MM.1S (cell line): ENCODE measurements at regions not wholly inside any gene's neighbourhood (a gene's known extent, or its start where the extent isn't known, plus 50 kb on each side); places are given as distances from the start of the nearest gene placed in this dataset.

ENCODE experiments used
- DNase-seq: peaks from one replicate; pipeline ENCODE4 v3.0.0-alpha.2; 2015
- H2AFZ ChIP-seq: fragments of 300-600 bp; sonication (generic); 2 replicates; pipeline ENCODE4 v1.6.0; 2016; ENCODE audit warnings: antibody characterized with exemption, low read length
- H3F3A ChIP-seq: fragments of 300-600 bp; sonication (generic); 2 replicates; pipeline ENCODE4 v1.6.1; 2016; ENCODE audit warnings: mild to moderate bottlenecking, antibody characterized with exemption, low read length, moderate library complexity, mixed read lengths; ENCODE audit not compliant: insufficient read depth
- H3K27ac ChIP-seq: fragments of 300-600 bp; sonication (generic); 2 replicates; pipeline ENCODE4 v1.5.1; 2016; ENCODE audit warnings: mild to moderate bottlenecking, low read length
- H3K27me3 ChIP-seq: fragments of 300-600 bp; sonication (generic); replicated peaks from 2 replicates; pipeline ENCODE4 v1.6.0; 2016; ENCODE audit warnings: low read length; ENCODE audit not compliant: insufficient read depth
- H3K36me3 ChIP-seq: fragments of 300-600 bp; sonication (generic); replicated peaks from 2 replicates; pipeline ENCODE4 v1.6.1; 2016; ENCODE audit warnings: mild to moderate bottlenecking, low read length, mixed read lengths; ENCODE audit not compliant: insufficient read depth
- H3K4me1 ChIP-seq: fragments of 300-600 bp; sonication (generic); 2 replicates; pipeline ENCODE4 v1.6.1; 2016; ENCODE audit warnings: low read length, mixed read lengths
- H3K4me2 ChIP-seq: fragments of 300-600 bp; sonication (generic); 2 replicates; pipeline ENCODE4 v1.6.0; 2016; ENCODE audit warnings: low read depth, low read length
- H3K4me3 ChIP-seq: fragments of 300-600 bp; sonication (generic); 2 replicates; pipeline ENCODE4 v1.5.1; 2016; ENCODE audit warnings: low read length, mixed read lengths
- H3K79me2 ChIP-seq: fragments of 300-600 bp; sonication (generic); 2 replicates; pipeline ENCODE4 v1.6.1; 2016; ENCODE audit warnings: mixed run types, low read length, mixed read lengths
- H3K9ac ChIP-seq: fragments of 300-600 bp; sonication (generic); 2 replicates; pipeline ENCODE4 v1.6.1; 2016; ENCODE audit warnings: low read length, mixed read lengths
- H3K9me2 ChIP-seq: fragments of 300-600 bp; sonication (generic); replicated peaks from 2 replicates; pipeline ENCODE4 v1.6.1; 2016; ENCODE audit warnings: mild to moderate bottlenecking, low read length, mixed read lengths; ENCODE audit not compliant: insufficient read depth
- H3K9me3 ChIP-seq: fragments of 300-600 bp; sonication (generic); replicated peaks from 2 replicates; pipeline ENCODE4 v1.6.1; 2016; ENCODE audit warnings: mild to moderate bottlenecking, low read length, mixed read lengths; ENCODE audit not compliant: insufficient read depth
- H4K20me1 ChIP-seq: fragments of 300-600 bp; sonication (generic); 2 replicates; pipeline ENCODE4 v1.6.1; 2016; ENCODE audit warnings: mild to moderate bottlenecking, low read length, moderate library complexity, mixed read lengths; ENCODE audit not compliant: insufficient read depth
- EZH2 ChIP-seq: fragments of 300-600 bp; sonication (generic); optimal IDR thresholded peaks from 2 replicates; pipeline ENCODE3; 2017; ENCODE audit warnings: low read depth, mild to moderate bottlenecking, antibody characterized with exemption, low read length, mixed read lengths
- EZH2phosphoT487 ChIP-seq: fragments of 300-600 bp; sonication (generic); IDR thresholded peaks from 2 replicates; pipeline ENCODE4 v1.6.1; 2018; ENCODE audit warnings: antibody characterized with exemption, low read length
- TF ChIP-seq, protein P1 (sequence below): fragments of 300-600 bp; sonication (generic); IDR thresholded peaks from 2 replicates; pipeline ENCODE4 v1.5.1; 2016; ENCODE audit warnings: antibody characterized with exemption, low read length, mixed read lengths

DNA sequence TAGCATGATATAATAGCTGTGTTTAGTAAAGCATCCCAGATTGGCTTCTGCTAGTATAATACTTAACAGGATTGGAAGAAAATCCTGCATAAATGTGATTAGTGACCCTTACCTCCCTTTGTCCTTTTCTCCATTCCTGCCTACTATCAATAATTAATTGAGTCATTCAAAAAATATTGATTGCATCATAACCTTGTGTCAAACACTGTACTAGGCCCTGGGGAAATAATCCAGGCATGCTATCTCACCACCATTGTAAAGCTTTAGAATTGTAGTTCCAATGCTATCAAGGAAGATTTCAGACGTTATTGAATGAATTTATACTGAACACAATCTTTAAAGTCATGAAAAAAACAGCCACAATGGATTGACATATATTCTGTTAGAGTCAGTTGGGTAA is 378.6 kb upstream of the DDHD1 start:
- H3F3A ChIP-seq, result peaks cover 3% of the 10 kb centered on the region; the same call in 1 of the 2 replicates
- no peaks in the 10 kb centered on the region for H3K9me3 ChIP-seq
- H3K36me3 ChIP-seq, result no peaks in the 10 kb centered on the region
- no peak for DNase-seq
- TF ChIP-seq, protein P1, sequence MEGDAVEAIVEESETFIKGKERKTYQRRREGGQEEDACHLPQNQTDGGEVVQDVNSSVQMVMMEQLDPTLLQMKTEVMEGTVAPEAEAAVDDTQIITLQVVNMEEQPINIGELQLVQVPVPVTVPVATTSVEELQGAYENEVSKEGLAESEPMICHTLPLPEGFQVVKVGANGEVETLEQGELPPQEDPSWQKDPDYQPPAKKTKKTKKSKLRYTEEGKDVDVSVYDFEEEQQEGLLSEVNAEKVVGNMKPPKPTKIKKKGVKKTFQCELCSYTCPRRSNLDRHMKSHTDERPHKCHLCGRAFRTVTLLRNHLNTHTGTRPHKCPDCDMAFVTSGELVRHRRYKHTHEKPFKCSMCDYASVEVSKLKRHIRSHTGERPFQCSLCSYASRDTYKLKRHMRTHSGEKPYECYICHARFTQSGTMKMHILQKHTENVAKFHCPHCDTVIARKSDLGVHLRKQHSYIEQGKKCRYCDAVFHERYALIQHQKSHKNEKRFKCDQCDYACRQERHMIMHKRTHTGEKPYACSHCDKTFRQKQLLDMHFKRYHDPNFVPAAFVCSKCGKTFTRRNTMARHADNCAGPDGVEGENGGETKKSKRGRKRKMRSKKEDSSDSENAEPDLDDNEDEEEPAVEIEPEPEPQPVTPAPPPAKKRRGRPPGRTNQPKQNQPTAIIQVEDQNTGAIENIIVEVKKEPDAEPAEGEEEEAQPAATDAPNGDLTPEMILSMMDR, result no peak
- TF ChIP-seq EZH2 (no peak), EZH2phosphoT487 (no peak)
- no peak overlapping the region for H3K4me3 ChIP-seq
- H4K20me1 ChIP-seq, result no peaks in the 10 kb centered on the region
- H3K79me2 ChIP-seq, result no peaks in the 10 kb centered on the region
- H3K9me2 ChIP-seq, result no peaks in the 10 kb centered on the region
- no peaks in the 10 kb centered on the region for H3K27me3 ChIP-seq
- no peak overlapping the region for H3K9ac ChIP-seq
- H3K4me2 ChIP-seq, result peak overlapping the region; percentile 72; the same call in 1 of the 2 replicates
- H2AFZ ChIP-seq, result 0 out of 2 replicates have a peak overlapping the region, but pooled peaks have one; percentile 88
- H3K4me1 ChIP-seq, result 0 out of 2 replicates have a peak, but pooled peaks cover 5% of the 10 kb centered on the region
- H3K27ac ChIP-seq, result no peak overlapping the region; the same call in 1 of the 2 replicates

DNA sequence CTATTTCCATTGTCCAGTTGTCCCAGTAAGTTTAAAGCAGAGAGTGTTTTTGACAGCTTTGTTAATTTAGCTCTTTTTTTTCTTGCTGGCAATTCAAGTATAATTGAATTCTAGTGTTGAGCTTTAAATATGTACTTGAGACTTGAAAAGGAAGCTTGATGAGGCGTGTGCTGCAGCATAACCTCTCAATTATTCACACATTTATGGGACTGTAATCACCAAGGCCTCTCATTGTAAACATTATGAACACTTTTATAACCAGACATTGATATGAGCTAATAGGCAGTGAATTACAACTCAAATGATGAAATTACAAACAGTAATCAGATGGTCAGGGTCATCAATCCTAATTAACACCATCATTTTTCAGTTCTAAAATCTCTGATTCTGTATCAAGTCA is 378.0 kb upstream of the DDHD1 start:
- no peaks in the 10 kb centered on the region for H4K20me1 ChIP-seq
- TF ChIP-seq, protein P1, result no peak
- TF ChIP-seq EZH2phosphoT487 (no peak), EZH2 (no peak)
- no peak overlapping the region for H2AFZ ChIP-seq

DNA sequence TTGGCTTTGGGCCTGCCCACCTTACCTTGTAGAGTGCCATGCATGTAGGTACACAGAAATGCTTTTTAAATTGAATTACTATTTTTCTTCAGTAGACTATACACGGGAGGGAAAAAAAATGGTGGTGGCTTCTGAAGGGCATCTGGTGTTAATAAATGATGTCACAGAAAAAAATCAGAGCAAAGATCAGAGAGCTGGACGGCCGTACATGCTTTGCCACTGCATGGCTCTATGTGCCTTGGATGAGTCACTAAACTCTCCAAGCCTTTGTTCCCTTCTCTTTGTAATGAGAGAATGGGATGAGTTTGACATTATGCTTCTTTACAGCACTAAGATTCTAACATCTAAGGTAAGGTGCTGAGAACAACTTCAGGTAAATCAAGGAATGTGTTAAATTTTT is 376.4 kb upstream of the DDHD1 start:
- H3K36me3 ChIP-seq, result no peaks in the 10 kb centered on the region
- no peak overlapping the region for H3K4me3 ChIP-seq
- no peaks in the 10 kb centered on the region for H3K27me3 ChIP-seq
- H3K27ac ChIP-seq, result no peak overlapping the region
- TF ChIP-seq, protein P1, result no peak
- TF ChIP-seq EZH2phosphoT487, result no peak
- TF ChIP-seq EZH2, result no peak
- H3K79me2 ChIP-seq, result no peaks in the 10 kb centered on the region
- H3K9ac ChIP-seq, result no peak overlapping the region
- no peak for DNase-seq
- no peaks in the 10 kb centered on the region for H3K9me3 ChIP-seq
- H2AFZ ChIP-seq, result no peak overlapping the region
- no peaks in the 10 kb centered on the region for H4K20me1 ChIP-seq
- no peak overlapping the region for H3K4me2 ChIP-seq
- H3F3A ChIP-seq, result peaks cover 3% of the 10 kb centered on the region; the same call in 1 of the 2 replicates
- H3K4me1 ChIP-seq, result 0 out of 2 replicates have a peak, but pooled peaks cover 5% of the 10 kb centered on the region
- H3K9me2 ChIP-seq, result no peaks in the 10 kb centered on the region

More for the DNA sequence above, 378.0 kb upstream of the DDHD1 start:
- Histone ChIP-seq H3K79me2 (no peaks in the 10 kb centered on the region), H3K4me1 (0 out of 2 replicates have a peak, but pooled peaks cover 5% of the 10 kb centered on the region), H3K27ac (no peak overlapping the region), H3K4me3 (no peak overlapping the region), H3K9me2 (no peaks in the 10 kb centered on the region), H3K27me3 (no peaks in the 10 kb centered on the region), H3F3A (peaks cover 3% of the 10 kb centered on the region; the same call in 1 of the 2 replicates), H3K4me2 (no peak overlapping the region), H3K9ac (no peak overlapping the region), H3K36me3 (no peaks in the 10 kb centered on the region), H3K9me3 (no peaks in the 10 kb centered on the region)
- no peak for DNase-seq
